Upper lobe of left lung (tissue), 4 donors: ENCODE measurements at regions not wholly inside any gene's neighbourhood (a gene's known extent, or its start where the extent isn't known, plus 50 kb on each side); places are given as distances from the start of the nearest gene placed in this dataset.

Experiments used
- CTCF ChIP-seq, 6 experiments: fragments of 450-650 bp in 4 of 6; fragments of 200-600 bp in 2 of 6; sonication (generic) in 2 of 6; IDR thresholded peaks; one replicate each; pipeline ENCODE4 v1.5.1; 2016 to 2019; ENCODE audit warnings: antibody characterized with exemption in 6 of 6
- POLR2A ChIP-seq, 4 donors: fragments of 450-650 bp; IDR thresholded peaks; one replicate each; pipeline ENCODE4 v1.5.1; 2016 to 2017; ENCODE audit warnings: antibody characterized with exemption in 4 of 4, mild to moderate bottlenecking in 2 of 4
- POLR2AphosphoS5 ChIP-seq, 2 donors: sonication (generic); formaldehyde crosslinking; IDR thresholded peaks; one replicate each; pipeline ENCODE4 v1.5.1; 2017; ENCODE audit warnings: antibody characterized with exemption in 2 of 2

DNA sequence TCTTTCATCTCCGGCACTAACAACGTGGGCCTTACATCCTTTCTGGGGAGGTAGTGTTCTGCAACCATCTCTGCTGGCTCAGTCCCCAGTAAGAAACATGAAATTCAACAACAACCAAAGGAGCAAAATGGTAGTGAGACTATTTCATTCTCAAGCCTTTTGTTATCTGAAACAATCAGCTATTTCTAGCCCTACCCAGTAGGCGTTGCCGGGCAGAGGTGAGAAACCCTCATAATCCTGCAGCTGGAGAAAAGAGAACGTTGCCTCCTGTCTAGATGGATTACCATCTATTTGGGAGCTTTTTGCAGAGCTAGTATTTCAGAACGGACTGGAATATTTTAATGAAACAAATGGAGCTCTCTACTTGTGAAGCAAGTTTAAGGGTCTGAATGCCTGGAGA is 66.4 kb upstream of the GPR174 start:
- TF ChIP-seq CTCF (IDR thresholded peaks at IDR 0.05) = no peak
- no peak for TF ChIP-seq POLR2A (IDR thresholded peaks at IDR 0.05)
- TF ChIP-seq POLR2AphosphoS5 (IDR thresholded peaks at IDR 0.05) = no peak
